MCF 10A (cell line): ENCODE measurements at regions not wholly inside any gene's neighbourhood (a gene's known extent, or its start where the extent isn't known, plus 50 kb on each side); places are given as distances from the start of the nearest gene placed in this dataset.
A peak's percentile ranks its signal among the peaks of the same experiment; 100 is the strongest.
"Not testable (repeated sequence)": the region's sequence is repeated elsewhere in the genome, so short reads cannot be mapped to it uniquely, and the experiment has no call there.

Experiments used
- BruUV-seq: library from RNA; stranded (reverse); fragments of 400-500 nt; replicated peaks from 2 replicates; lab custom pipeline; 2021; lab: Mats Ljungman, UMichigan
- CTCF ChIA-PET: fragments of 300-600 bp; sonication (Branson Sonifier 250); formaldehyde crosslinking; extraction: SDS; loops from one replicate; lab custom pipeline; 2021; ENCODE audit warnings: antibody characterized with exemption, inconsistent platforms; lab: Yijun Ruan, JAX
- POLR2A ChIA-PET: fragments of 300-600, 350-650 bp; sonication (Branson Sonifier 250); formaldehyde crosslinking; extraction: SDS; loops from one replicate; lab custom pipeline; 2020; ENCODE audit warnings: antibody characterized with exemption, inconsistent platforms; lab: Yijun Ruan, JAX
- DNase-seq: peaks from one replicate; pipeline ENCODE4 v3.0.0-alpha.2; 2018; ENCODE audit not compliant: unreplicated experiment
- H3K27ac Mint-ChIP-seq: one replicate; pipeline ENCODE4 v1.8.0; 2022; ENCODE audit warnings: mild to moderate bottlenecking, low read depth, mixed read lengths; ENCODE audit not compliant: unreplicated experiment
- H3K27me3 Mint-ChIP-seq: one replicate; pipeline ENCODE4 v1.8.0; 2022; ENCODE audit warnings: mixed read lengths; ENCODE audit not compliant: insufficient read depth, unreplicated experiment
- H3K36me3 Mint-ChIP-seq: one replicate; pipeline ENCODE4 v1.8.0; 2022; ENCODE audit warnings: mild to moderate bottlenecking, moderate library complexity, mixed read lengths; ENCODE audit not compliant: insufficient read depth, unreplicated experiment
- H3K4me1 Mint-ChIP-seq: one replicate; pipeline ENCODE4 v1.8.0; 2022; ENCODE audit warnings: mixed read lengths; ENCODE audit not compliant: insufficient read depth, unreplicated experiment
- H3K4me3 Mint-ChIP-seq: one replicate; pipeline ENCODE4 v1.8.0; 2022; ENCODE audit warnings: mild to moderate bottlenecking, moderate library complexity, mixed read lengths; ENCODE audit not compliant: unreplicated experiment
- H3K9me3 Mint-ChIP-seq: one replicate; pipeline ENCODE4 v1.8.0; 2022; ENCODE audit warnings: mixed read lengths; ENCODE audit not compliant: unreplicated experiment
- intact Hi-C: fragments of 100-400 bp; cut with micrococcal nuclease; formaldehyde crosslinking; loops from 2 replicates; pipeline ENCODE4 v1.14.1; 2022

DNA sequence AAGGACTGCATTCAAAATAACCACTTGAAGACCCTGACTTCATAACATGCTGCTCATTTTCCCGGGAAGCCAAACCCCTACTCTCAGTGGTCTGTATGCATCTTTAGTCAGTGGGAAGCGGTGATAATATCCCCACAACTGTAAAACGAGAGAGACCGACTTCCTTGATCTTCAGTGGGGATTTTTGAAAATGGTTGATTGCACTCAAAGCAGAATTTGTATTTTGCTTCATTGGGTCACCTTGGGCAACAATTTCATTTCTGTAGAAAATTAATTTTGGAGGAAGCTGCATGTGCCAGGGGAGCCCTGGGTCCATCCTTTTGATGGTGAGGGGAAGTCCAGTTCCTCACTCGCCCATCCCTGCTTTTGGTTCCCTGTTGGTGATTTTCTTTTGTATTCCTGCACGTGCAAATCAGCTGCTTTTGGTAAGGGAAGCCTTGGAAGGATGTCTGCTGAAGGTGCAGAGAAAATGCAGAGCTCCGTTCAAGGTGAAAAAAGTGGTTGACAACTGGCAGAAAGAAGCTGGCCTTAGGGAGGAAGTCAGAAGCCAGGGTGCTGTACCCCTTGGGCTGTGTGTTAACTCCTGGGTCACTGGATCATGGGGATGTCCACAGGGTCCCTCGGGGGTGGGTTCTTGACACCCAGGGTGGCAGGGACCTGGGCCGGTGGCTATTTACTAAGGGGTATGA, 89.8 kb upstream of the CRYM start:
- H3K4me1 Mint-ChIP-seq, intact Hi-C loops, H3K9me3 Mint-ChIP-seq, DNase-seq, H3K4me3 Mint-ChIP-seq, H3K27me3 Mint-ChIP-seq, CTCF ChIA-PET, BruUV-seq, POLR2A ChIA-PET, H3K27ac Mint-ChIP-seq: not testable (repeated sequence)
- peaks cover 12% of the 10 kb centered on the region for H3K36me3 Mint-ChIP-seq

DNA sequence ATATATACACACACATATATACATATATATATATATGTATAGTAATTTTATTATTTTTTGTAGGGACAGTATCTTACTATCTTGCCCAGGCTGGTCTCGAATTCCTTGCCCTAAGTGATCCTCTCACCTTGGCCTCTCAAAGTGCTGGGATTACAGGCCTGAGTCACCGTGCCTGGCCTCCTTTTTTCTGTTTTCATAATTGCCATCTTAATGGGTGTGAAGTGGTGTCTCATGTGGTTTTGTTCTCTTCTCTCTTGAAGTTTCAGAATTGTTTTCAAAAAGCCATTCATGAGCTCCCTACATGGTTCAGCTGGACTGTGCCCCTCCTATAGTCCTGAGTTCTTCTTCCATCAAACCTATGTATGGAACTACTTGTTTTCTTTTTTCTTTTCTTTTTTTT, 88.9 kb upstream of the CRYM start:
- H3K4me3 Mint-ChIP-seq, intact Hi-C loops, BruUV-seq, H3K27me3 Mint-ChIP-seq, H3K9me3 Mint-ChIP-seq, H3K4me1 Mint-ChIP-seq, DNase-seq, CTCF ChIA-PET, H3K27ac Mint-ChIP-seq, POLR2A ChIA-PET: not testable (repeated sequence)
- peaks cover 12% of the 10 kb centered on the region for H3K36me3 Mint-ChIP-seq

DNA sequence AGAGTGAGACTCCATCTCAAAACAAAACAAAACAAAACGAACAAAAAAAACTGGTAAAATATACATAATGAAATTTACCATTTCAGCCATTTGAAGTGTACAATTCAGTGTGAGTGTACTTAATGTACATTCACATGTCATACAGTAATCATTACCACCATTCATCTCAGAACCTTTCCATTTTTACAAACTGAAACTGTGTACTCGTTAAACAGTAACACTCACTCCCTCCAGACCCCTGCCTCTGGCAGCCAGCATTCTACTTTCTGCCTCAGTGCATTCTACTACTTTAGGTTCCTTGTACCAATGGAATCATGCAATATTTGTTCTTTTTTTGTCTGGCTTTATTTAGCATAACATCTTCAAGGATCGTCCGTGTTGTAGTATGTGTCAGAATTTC, 87.5 kb upstream of the CRYM start:
- H3K27ac Mint-ChIP-seq, H3K4me1 Mint-ChIP-seq, POLR2A ChIA-PET, H3K9me3 Mint-ChIP-seq, H3K4me3 Mint-ChIP-seq, BruUV-seq, H3K27me3 Mint-ChIP-seq, DNase-seq, intact Hi-C loops, CTCF ChIA-PET: not testable (repeated sequence)
- H3K36me3 Mint-ChIP-seq: peaks cover 12% of the 10 kb centered on the region

DNA sequence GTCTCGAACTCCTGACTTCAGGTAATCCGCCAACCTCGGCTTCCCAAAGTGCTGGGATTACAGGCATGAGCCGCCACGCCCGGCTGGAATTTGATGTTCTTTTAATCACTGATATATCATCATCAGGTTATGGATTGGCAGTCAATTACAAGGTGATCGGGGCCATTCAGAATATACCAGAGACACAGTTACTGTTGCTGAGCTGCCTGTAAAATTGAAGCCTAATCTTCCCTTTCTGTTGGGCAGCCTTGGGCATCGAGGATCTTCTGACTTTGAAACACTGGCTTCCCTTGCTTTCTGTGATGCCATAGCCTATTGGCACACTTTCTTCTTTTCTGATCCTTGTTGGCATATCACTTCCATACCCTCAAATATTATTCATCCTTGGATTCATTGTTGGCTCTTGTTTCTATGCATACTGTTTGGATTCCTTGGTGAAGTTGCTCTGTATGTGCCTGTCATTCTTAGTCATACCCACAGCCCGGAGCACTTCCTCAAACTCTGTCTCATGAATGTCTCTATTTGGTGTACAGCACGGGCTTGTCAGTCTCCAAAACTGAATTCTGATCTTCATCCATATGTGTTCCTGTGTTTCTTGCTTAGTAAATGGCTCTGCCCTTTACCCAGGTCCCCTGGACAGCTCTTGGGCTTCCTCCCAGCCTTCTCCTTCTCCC, 85.6 kb upstream of the CRYM start:
- H3K4me3 Mint-ChIP-seq, BruUV-seq, H3K4me1 Mint-ChIP-seq, H3K27me3 Mint-ChIP-seq, H3K9me3 Mint-ChIP-seq, POLR2A ChIA-PET: not testable (repeated sequence)
- DNase-seq: peak; percentile 71
- CTCF ChIA-PET: interaction anchor here (0.6 kb wide), 1 partner anchor 512 kb away, joined by 6 read pairs; no protein-coding TSS in a partner anchor
- intact Hi-C loops: loop anchor here (5.0 kb wide), 1 partner anchor 61 kb away; no protein-coding TSS in a partner anchor
- peak overlapping the region; percentile 94 for H3K27ac Mint-ChIP-seq
- peaks cover 26% of the 10 kb centered on the region for H3K36me3 Mint-ChIP-seq

DNA sequence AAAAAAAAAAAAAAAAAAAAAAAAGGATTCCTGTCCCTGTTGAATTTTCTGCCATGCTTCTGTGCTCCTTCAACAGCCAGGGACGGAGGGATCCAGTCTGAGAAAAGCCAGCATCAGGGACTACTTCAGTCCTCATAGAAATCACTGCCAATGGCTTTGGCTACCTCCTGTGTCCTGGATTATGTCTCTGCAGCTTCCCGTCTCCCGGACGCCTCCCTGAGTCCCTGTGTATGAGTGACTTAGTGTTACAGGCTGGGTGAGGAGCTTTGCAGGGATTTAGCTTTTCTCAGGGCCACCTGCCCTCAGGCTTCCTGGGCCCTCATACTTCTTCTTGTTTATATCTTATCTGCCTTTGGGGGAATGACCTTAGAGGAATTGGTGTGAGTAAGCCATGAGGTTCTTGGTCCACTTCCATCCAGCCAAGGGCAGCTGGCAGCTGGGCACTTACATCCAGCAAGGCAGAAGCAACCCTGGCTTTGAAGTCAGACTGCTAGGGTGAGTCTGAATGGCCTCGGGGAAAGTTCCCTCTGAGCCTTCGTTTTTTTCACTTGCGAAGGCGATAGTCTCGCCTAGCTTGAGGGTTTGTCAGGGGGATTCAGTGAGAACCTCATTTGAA, 83.6 kb upstream of the CRYM start:
- H3K4me3 Mint-ChIP-seq, H3K27me3 Mint-ChIP-seq, CTCF ChIA-PET, H3K4me1 Mint-ChIP-seq, DNase-seq, POLR2A ChIA-PET, H3K9me3 Mint-ChIP-seq, BruUV-seq, H3K27ac Mint-ChIP-seq: not testable (repeated sequence)
- H3K36me3 Mint-ChIP-seq: peaks cover 26% of the 10 kb centered on the region
- intact Hi-C loops: loop anchor here (5.0 kb wide), 1 partner anchor 59 kb away; no protein-coding TSS in a partner anchor

DNA sequence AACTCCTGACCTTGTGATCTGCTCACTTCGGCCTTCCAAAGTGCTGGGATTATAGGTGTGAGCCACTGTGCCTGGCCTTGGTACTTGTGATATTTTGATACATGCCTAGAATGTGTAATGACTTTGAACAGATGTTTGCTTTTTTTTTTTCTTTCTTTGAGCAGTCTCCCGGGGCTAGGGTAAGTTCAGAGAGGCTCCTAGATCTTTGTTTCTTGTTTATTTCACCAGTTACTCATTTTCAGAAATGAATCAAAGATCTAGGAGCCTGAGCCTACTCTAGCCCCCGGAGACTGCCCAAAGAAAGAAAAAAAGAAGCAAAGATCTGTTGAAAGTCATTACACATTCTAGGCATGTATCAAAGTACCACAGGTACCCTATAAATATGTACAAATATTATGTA, 83.0 kb upstream of the CRYM start:
- H3K9me3 Mint-ChIP-seq, DNase-seq, H3K27ac Mint-ChIP-seq, BruUV-seq, H3K4me3 Mint-ChIP-seq, CTCF ChIA-PET, POLR2A ChIA-PET, H3K4me1 Mint-ChIP-seq, H3K27me3 Mint-ChIP-seq: not testable (repeated sequence)
- intact Hi-C loops: loop anchor here (5.0 kb wide), 1 partner anchor 59 kb away; no protein-coding TSS in a partner anchor
- H3K36me3 Mint-ChIP-seq: peaks cover 31% of the 10 kb centered on the region

DNA sequence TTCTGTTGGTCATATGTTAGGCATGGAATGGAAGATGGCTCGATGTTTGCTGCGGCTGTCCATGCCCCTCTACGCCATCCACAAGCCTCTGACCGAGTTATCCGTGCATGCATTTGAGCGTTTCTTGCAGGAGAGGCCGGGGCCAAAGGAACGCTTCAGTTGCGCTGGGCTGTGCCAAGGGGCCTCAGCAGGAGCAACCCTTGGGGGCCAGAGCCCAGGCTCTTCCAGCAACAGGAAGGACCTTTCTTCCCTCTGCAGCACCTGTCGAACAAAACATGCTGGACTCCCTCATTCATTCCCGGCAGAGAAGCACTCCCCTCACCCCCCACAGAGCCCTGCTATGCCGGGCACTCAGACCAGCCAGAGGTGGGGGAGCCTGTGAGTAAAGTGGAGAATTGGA, 81.4 kb upstream of the CRYM start:
- H3K4me1 Mint-ChIP-seq, H3K27ac Mint-ChIP-seq, POLR2A ChIA-PET, intact Hi-C loops, CTCF ChIA-PET, H3K9me3 Mint-ChIP-seq, H3K4me3 Mint-ChIP-seq, BruUV-seq, DNase-seq, H3K27me3 Mint-ChIP-seq: not testable (repeated sequence)
- H3K36me3 Mint-ChIP-seq: peaks cover 33% of the 10 kb centered on the region

DNA sequence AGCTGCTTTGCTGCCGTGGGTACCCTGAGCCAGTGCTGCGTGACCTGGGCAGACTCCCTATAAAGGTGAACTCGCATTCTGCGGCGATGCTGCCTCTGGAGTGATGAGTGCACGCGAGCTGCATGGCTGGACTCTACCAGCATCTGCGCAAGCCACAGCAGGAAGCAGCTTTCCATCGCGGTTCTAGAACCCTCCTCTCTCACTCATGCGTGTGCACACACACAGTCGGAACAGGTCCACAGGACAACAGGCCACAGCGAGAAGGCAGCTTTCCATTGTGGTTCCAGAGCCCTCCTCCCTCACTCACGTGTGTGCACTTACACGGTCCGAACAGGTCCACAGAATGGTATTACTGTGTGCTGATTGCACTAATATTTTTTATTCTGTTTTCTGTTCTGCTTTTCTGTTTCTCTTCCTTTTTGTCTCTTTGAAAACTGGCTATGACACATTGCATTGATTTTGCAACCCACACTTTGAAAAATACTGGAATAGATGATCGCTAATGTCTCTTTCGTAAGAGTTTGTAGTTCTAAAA, 80.2 kb upstream of the CRYM start:
- CTCF ChIA-PET, intact Hi-C loops, H3K27ac Mint-ChIP-seq, H3K9me3 Mint-ChIP-seq, DNase-seq, POLR2A ChIA-PET, BruUV-seq, H3K4me1 Mint-ChIP-seq, H3K27me3 Mint-ChIP-seq, H3K4me3 Mint-ChIP-seq: not testable (repeated sequence)
- H3K36me3 Mint-ChIP-seq: peaks cover 31% of the 10 kb centered on the region

DNA sequence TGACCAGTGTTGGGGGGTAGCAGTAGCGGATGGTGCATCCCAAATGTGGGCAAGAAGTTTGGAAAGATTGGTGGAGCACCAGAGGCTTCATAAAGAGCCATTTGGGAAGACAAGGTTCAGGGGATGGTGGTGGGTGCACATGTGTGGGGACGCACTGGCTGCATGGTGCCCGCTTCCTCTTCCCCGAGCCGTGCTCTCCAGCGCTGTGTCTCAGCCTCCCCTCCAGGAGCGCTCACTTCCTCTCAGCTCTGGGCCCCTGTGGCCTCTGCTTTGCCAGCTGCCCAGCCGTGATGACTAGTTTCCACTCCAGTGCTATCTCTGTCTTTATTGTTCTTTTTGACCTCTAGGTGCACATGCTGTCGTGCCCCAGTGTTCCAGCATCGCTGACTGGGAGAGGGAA, 78.2 kb upstream of the CRYM start:
- H3K9me3 Mint-ChIP-seq, H3K27me3 Mint-ChIP-seq, POLR2A ChIA-PET, BruUV-seq, DNase-seq, H3K4me3 Mint-ChIP-seq, CTCF ChIA-PET, intact Hi-C loops, H3K27ac Mint-ChIP-seq, H3K4me1 Mint-ChIP-seq: not testable (repeated sequence)
- peaks cover 28% of the 10 kb centered on the region for H3K36me3 Mint-ChIP-seq
